Gastroesophageal sphincter (tissue), 3 donors: ENCODE measurements at regions not wholly inside any gene's neighbourhood (a gene's known extent, or its start where the extent isn't known, plus 50 kb on each side); places are given as distances from the start of the nearest gene placed in this dataset.

Source experiments
- CTCF ChIP-seq, 4 experiments: fragments of 200-600 bp in 2 of 4; fragments of 450-650 bp in 2 of 4; sonication (generic) in 1 of 4; IDR thresholded peaks; one replicate each; pipeline ENCODE4 v1.5.1; 2017 to 2019; ENCODE audit warnings: antibody characterized with exemption in 4 of 4, mild to moderate bottlenecking in 2 of 4, moderate library complexity in 2 of 4
- POLR2A ChIP-seq, 2 donors: fragments of 450-650 bp; IDR thresholded peaks; one replicate each; pipeline ENCODE4 v1.6.1; 2017; ENCODE audit warnings: antibody characterized with exemption in 2 of 2, mild to moderate bottlenecking in 2 of 2, moderate library complexity in 1 of 2
- POLR2AphosphoS5 ChIP-seq: sonication (generic); formaldehyde crosslinking; IDR thresholded peaks from one replicate; pipeline ENCODE4 v1.6.1; 2017; ENCODE audit warnings: antibody characterized with exemption

GRCh38 chr4:12897954-12898353 is 586.2 kb downstream of the RAB28 start:
- no peak for TF ChIP-seq CTCF (IDR thresholded peaks at IDR 0.05)
- no peak for TF ChIP-seq POLR2A (IDR thresholded peaks at IDR 0.05)
- no peak for TF ChIP-seq POLR2AphosphoS5
